Epidermal melanocyte (primary cell): ENCODE measurements at regions not wholly inside any gene's neighbourhood (a gene's known extent, or its start where the extent isn't known, plus 50 kb on each side); places are given as distances from the start of the nearest gene placed in this dataset.
"Not testable (repeated sequence)": the region's sequence is repeated elsewhere in the genome, so short reads cannot be mapped to it uniquely, and the experiment has no call there.

ENCODE experiments used
- DNase-seq: peaks from one replicate; pipeline ENCODE4 v3.0.0; 2011; ENCODE audit warnings: low spot score; ENCODE audit not compliant: insufficient read length

- DNase-seq = not testable (repeated sequence)
These were observed 52.6 kb upstream of the KIF26B start for GRCh38 chr1:245102149-245102548.

DNA sequence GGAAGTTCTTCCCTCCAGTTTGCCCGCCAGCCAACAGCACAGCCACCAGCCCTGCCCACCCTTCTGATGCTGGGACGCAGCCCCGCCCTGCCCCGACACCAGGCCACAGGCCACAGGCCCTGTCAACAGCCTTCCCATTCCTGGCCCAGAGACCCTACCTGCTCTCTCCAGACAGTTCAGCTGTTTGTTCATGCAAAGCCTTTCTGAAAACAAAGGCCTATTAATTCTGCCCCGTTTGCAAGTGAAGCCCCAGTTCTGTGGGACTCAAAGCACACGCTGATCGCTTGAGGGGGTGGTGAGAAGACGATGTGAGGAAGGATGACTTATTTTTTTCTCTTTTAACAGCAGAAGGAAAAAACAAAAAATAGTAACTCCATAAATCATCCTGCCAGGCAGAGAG, 55.4 kb upstream of the KIF26B start:
- no peak for DNase-seq

DNA sequence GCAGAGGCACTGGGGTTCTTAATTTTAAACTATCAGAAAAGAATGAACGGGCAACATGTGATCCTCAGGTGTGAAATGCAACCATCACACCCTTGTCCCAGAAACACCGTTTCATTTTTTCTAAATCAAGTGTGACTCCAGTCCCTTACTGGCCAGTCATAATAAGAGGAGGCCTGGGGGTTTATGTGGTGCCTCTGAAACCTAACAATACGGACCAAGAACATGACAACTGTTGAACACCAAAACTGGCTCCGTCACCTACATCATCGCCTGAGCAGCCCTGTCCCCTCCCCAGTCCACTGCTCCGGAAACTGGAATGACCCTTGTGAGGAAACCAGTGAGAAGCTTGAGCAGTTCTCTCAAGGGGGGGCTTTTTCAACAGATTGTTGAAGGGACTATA, 55.9 kb upstream of the KIF26B start:
- no peak for DNase-seq

DNA sequence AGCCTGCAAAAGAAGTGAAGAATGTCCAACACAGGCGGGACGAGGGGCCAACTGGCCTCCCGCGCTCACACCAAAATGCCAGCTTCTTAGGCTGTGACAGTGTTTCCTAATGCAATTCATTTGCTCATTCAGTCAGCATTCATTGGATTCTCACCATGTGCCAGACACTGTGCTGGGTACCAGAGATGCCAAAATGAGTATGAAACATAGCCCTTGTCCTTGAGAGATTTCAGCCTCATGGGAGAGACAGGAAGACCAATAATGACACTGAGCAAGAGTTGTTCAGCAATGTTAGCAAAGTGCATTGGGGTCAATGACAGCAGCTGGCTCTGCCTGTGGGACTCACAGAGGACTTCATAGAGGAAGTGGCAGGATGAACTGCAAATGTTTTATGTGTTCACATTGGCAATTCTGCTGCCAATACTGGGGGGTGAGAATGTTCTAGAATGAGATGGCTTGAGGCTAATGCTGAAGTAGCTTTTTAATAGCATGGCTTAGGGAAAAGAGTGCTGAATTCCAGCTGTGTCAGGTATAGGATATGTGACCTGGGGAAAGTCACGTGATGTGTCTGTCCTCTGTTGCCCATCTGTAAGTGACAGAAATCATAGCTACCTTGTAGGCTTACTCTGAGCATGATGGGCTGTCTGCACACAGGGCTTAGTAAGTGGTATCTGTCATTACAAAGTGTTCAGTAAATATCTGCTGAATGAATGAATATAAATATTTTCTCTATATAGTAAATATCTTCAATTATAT, 58.3 kb upstream of the KIF26B start:
- DNase-seq = no peak

DNA sequence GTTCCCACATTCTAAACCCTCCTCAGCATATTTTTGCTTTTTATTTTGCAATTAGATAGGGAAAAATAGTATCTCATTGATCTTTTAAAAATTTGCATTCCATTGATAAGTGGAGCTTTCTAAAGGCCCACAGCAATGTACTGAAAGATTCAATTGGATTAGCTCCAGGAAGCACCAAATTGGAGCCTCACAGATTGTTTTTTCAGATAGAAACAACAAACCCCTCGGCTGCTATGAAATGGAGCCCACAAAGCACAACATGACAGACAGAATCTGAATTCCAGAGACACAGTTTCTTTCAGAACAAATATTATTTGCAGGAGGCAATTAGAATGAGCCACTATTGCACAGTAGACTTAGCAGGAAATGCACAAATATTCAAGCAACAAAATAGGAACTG, 58.9 kb upstream of the KIF26B start:
- DNase-seq = no peak

- DNase-seq = no peak
These were observed 59.8 kb upstream of the KIF26B start for GRCh38 chr1:245094954-245095353.

GRCh38 chr1:245094092-245094491, 60.7 kb upstream of the KIF26B start:
- no peak for DNase-seq

DNA sequence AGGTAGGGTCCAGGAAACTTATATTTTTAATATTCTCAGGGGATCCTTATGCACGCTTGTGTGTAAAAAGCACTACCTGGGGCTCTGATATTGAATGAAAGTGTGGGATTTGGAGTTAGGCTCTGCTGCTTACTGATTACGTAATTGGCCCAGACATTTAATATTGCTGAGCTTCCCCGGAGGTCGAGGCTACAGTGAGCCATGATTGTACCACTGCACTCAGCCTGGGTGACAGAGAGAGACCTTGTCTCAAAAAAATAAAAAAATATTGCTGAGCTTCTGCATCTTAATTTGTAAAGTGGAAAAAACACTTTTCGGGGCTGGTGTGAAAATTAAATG, 62.2 kb upstream of the KIF26B start:
- DNase-seq = no peak

- DNase-seq = peak; percentile 33
These were observed 62.8 kb upstream of the KIF26B start for GRCh38 chr1:245091818-245092637.

GRCh38 chr1:245091171-245091621, 63.6 kb upstream of the KIF26B start:
- DNase-seq = no peak

DNA sequence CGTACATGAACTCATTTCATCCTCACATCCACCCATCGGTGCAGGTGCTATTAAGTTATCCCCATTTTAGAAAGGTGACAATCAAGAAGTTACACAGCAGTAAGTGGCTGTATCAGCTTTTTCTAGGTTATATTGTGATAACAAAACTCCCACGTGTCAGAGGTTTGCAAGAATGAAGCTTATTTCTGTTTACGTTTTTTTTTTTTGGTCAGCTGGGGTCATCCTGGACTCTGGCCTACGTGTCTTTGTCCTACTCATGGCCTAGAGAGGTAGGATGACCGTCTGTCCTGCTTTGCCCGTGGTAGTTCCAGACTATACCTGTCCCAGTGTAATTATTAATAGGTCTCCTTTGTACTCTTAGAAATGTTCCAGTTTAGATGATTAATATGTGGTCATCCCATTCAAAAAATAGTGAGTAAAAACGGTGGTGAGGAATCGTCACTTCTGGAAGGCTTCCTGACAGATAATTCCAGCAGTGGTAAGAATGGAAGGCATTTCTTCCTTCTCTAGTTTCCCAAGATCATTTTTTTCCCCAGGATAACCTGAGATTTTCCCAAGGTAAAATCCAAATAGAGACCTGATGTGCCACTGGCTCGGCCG, 64.2 kb upstream of the KIF26B start:
- DNase-seq = no peak

GRCh38 chr1:245087723-245088122, 67.1 kb upstream of the KIF26B start:
- no peak for DNase-seq

DNA sequence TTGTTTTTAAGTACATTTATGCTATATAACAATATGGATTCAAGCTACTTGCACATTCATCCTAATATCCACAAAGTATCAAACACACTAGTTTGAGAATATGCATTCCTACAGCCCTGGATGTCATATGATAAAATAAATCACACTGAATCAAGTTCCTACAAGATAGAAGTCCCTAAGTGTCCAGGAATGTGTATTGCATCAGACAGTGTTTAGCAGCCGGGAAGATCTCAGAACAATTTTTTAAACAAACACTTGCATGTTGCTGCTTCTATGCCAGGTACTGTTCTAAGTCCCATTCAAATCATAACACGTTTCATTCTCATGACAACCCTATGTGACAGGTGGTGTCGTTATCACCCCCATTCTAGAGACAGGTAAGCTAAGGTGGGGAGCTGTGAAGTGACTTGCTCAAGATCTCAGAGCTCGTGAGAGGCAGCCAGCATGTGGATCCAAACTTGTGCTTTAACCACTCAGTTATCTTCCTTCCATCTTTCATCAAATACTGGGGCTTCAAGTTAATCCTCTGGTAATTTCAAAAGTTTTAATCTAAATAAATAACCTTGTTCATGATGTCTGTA, 68.3 kb upstream of the KIF26B start:
- DNase-seq = no peak

DNA sequence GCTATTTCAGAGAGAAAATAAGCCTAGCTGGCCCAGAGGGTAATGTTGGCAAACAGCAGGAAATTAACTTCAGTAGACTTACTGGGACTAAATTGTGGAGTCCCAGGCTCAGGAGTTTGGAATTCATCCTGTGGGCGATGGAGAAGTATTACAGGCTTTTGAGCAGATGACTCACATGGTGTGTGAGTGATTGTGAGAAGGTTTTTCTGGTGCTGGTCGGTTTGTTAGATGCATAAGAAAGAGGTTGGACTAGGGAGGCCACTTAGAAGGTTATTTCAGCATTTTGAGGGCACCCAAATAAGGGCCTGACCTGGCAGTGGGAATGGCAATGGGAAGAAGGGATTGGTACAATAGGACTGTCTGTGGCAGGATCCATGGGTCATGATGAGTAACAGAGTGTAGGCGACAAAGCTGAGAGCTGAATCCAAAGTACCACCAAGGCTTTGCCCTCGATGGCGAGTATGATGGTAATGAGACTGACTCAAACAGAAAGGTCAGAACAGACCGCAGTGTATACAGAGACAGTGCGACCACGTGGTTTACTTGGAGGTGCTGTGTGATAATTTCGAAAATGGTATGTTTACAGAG, 69.2 kb upstream of the KIF26B start:
- DNase-seq = peak; percentile 34

DNA sequence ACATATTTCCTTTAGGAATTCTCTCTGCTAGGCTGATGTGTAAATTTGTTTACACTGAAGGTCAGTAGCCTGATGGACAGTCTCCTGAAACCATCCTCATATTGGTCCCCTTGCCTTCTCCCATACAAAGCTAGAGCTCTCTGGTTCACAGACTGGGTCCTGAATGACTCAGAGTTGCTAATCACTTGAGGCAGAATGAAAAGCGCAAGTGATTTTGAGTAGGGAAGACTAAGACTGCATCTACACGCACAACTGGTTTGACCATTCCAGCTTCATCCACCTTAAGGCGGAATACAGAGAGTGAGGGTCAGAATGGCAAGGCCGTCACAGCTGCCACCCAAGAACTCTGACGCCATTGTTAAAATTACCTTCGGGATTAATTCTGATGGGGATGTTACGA, 70.2 kb upstream of the KIF26B start:
- DNase-seq = no peak

GRCh38 chr1:245079021-245079609, 75.7 kb upstream of the KIF26B start:
- no peak for DNase-seq

GRCh38 chr1:245074898-245075297, 79.9 kb upstream of the KIF26B start:
- no peak for DNase-seq

- DNase-seq = no peak
These were observed 80.5 kb upstream of the KIF26B start for GRCh38 chr1:245074232-245074747.

DNA sequence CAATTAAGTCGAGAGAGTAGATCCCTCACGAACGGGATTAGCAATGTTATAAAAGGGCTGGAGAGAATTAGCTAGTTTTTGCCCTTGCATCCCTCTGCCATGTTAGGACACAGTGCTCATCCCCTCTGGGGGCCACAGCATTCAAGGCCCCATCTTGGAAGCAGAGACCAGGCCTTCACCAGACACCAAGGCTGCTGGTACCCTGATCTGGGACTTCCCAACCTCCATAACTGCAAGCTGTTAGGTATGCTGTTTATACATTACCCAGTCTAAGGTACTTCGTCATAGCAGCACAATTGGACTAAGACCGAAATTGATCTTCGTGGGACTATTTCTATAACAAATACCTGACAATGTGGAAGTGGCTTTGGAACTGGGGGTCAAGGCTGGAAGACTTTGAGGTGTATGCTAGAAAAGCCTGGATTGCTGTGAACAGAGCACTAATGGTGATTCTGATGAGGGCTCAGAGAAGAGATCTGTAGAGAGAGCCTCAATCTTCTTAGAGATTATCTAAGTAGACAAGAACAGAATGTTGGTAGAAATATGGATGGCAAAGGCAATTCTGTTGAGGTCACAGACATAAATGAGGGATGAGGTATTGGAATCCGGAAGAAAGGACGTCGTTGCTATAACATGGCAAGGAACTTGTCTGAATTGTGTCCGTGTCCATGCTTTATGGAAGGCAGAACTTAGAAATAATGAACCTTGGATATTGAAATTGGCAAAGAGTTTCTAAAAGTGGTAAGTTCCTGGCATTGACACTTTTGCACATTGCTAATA, 83.8 kb upstream of the KIF26B start:
- DNase-seq = no peak

GRCh38 chr1:245067257-245067656, 87.5 kb upstream of the KIF26B start:
- DNase-seq = no peak
